ENCODE measurements at regions not wholly inside any gene's neighbourhood (a gene's known extent, or its start where the extent isn't known, plus 50 kb on each side); places are given as distances from the start of the nearest gene placed in this dataset.

DNA sequence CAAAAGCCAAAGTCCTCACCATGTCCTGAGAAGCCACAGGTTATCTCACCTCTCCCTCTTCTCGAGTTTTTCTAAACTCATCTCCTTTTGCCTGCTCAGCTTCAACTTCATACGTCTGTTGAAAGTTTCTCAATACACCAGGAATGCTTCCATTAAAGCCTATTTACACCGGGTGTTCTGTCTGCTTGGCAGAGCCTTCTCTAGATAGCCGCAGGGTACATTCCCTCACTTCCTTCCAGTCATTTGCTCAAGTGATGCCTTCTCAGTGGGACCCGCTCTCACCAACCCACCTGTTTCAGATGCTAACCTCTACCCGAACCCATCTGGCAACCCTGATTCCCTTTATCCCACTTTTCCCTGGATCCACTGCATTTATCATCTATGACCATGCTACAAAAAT, 257.0 kb upstream of the ADGRL2 start:
- intact Hi-C loops (cut with micrococcal nuclease): no loop called here
- H3K4me2 ChIP-seq (replicated peaks; ENCODE audit: extremely low read depth, low read length, poor library complexity, severe bottlenecking): no peak overlapping the region
- H3K36me3 ChIP-seq (replicated peaks in 1 of 2; ENCODE audit: control insufficient read depth in 1 of 2, insufficient read depth in 2 of 2, low read length in 2 of 2): no peaks in the 10 kb centered on the region
- Mint-ChIP-seq H3K36me3 (no peaks in the 10 kb centered on the region), H3K27me3 (ENCODE audit: low read depth in 3 of 3) (no peaks in the 10 kb centered on the region), H3K27ac (no peak overlapping the region), H3K4me3 (no peak overlapping the region), H3K4me1 (no peaks in the 10 kb centered on the region), H3K9me3 (peaks cover 0 to 2% (median 0%) of the 10 kb centered on the region in 7 donors)
- no peaks in the 10 kb centered on the region for H3K79me2 ChIP-seq (ENCODE audit: insufficient read depth, low read length)
- 97% methylated on average over 5 of the region's 6 CpGs for WGBS (ENCODE audit: insufficient coverage)
- H3K9me3 ChIP-seq (replicated peaks in 1 of 2; ENCODE audit: control insufficient read depth in 1 of 2, insufficient read depth in 1 of 2, low read length in 2 of 2): no peaks in the 10 kb centered on the region
- no peaks in the 10 kb centered on the region for H4K20me1 ChIP-seq (ENCODE audit: insufficient read depth, low read length)
- no peak overlapping the region for H2AFZ ChIP-seq (ENCODE audit: insufficient read depth, low read depth, low read length, poor library complexity, severe bottlenecking)
- no peak overlapping the region for H3K4me3 ChIP-seq (replicated peaks in 1 of 3; ENCODE audit: low read depth in 2 of 3, low read length in 3 of 3)
- no peaks in the 10 kb centered on the region for H3K4me1 ChIP-seq (ENCODE audit: control insufficient read depth in 1 of 2, insufficient read depth in 2 of 2, low read length in 2 of 2)
- no peak overlapping the region for H3K9ac ChIP-seq (ENCODE audit: insufficient read depth, low read length, poor library complexity, severe bottlenecking)
- H3K27me3 ChIP-seq (ENCODE audit: control insufficient read depth in 2 of 2, insufficient read depth in 2 of 2, low read length in 2 of 2): no peaks in the 10 kb centered on the region
- H3K27ac ChIP-seq (ENCODE audit: low read depth in 1 of 2, low read length in 2 of 2): no peak overlapping the region
- TF ChIP-seq CTCF (IDR thresholded peaks at IDR 0.05): no peak
- no peak for DNase-seq

DNA sequence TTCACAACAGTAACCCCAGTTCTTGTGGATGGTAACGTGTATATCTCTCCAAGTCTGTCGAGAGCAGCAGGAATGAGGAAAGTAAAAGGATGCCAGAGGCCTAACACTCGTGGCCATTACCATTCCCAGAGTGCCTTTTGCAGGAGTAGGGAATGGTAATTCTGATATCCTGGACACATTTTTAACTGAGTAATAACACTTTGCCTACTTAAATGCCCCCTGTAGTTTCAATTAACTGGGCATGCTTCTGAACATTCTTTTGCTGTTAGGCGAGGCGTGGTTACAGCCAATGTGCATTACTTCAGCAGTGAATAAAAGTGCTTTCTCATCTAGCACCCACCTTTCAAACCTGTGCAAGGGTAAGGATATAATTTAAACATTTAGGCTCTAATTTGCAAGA, 258.5 kb upstream of the ADGRL2 start:
- H3K4me3 ChIP-seq (replicated peaks in 1 of 3; ENCODE audit: low read depth in 2 of 3, low read length in 3 of 3): no peak overlapping the region
- H3K27ac ChIP-seq (ENCODE audit: low read depth in 1 of 2, low read length in 2 of 2): no peak overlapping the region
- H3K79me2 ChIP-seq (ENCODE audit: insufficient read depth, low read length): no peaks in the 10 kb centered on the region
- H3K4me2 ChIP-seq (replicated peaks; ENCODE audit: extremely low read depth, low read length, poor library complexity, severe bottlenecking): no peak overlapping the region
- no peaks in the 10 kb centered on the region for H4K20me1 ChIP-seq (ENCODE audit: insufficient read depth, low read length)
- H3K27ac Mint-ChIP-seq: no peak overlapping the region
- no peaks in the 10 kb centered on the region for H3K36me3 Mint-ChIP-seq
- no peaks in the 10 kb centered on the region for H3K36me3 ChIP-seq (replicated peaks in 1 of 2; ENCODE audit: control insufficient read depth in 1 of 2, insufficient read depth in 2 of 2, low read length in 2 of 2)
- TF ChIP-seq CTCF (IDR thresholded peaks at IDR 0.05): no peak
- no peak for DNase-seq
- H3K9ac ChIP-seq (ENCODE audit: insufficient read depth, low read length, poor library complexity, severe bottlenecking): no peak overlapping the region
- no peaks in the 10 kb centered on the region for H3K9me3 ChIP-seq (replicated peaks in 1 of 2; ENCODE audit: control insufficient read depth in 1 of 2, insufficient read depth in 1 of 2, low read length in 2 of 2)
- no peaks in the 10 kb centered on the region for H3K4me1 Mint-ChIP-seq
- H3K4me3 Mint-ChIP-seq: no peak overlapping the region
- no peak overlapping the region for H2AFZ ChIP-seq (ENCODE audit: insufficient read depth, low read depth, low read length, poor library complexity, severe bottlenecking)
- H3K9me3 Mint-ChIP-seq: peaks cover 0 to 6% (median 1%) of the 10 kb centered on the region in 7 donors
- no peaks in the 10 kb centered on the region for H3K27me3 Mint-ChIP-seq (ENCODE audit: low read depth in 3 of 3)
- intact Hi-C loops (cut with micrococcal nuclease): no loop called here
- no peaks in the 10 kb centered on the region for H3K27me3 ChIP-seq (ENCODE audit: control insufficient read depth in 2 of 2, insufficient read depth in 2 of 2, low read length in 2 of 2)
- WGBS (ENCODE audit: insufficient coverage): no CpG with 5 or more reads among the region's 5 CpGs
- no peaks in the 10 kb centered on the region for H3K4me1 ChIP-seq (ENCODE audit: control insufficient read depth in 1 of 2, insufficient read depth in 2 of 2, low read length in 2 of 2)
